RKO (cell line): ENCODE measurements at regions not wholly inside any gene's neighbourhood (a gene's known extent, or its start where the extent isn't known, plus 50 kb on each side); places are given as distances from the start of the nearest gene placed in this dataset.

Experiments
- DNase-seq: peaks from one replicate; pipeline ENCODE4 v3.0.0-alpha.2; 2016; ENCODE audit warnings: low spot score

- DNase-seq, result no peak
Observed at GRCh38 chr7:25861601-25862260, 290.3 kb upstream of the NFE2L3 start.

DNA sequence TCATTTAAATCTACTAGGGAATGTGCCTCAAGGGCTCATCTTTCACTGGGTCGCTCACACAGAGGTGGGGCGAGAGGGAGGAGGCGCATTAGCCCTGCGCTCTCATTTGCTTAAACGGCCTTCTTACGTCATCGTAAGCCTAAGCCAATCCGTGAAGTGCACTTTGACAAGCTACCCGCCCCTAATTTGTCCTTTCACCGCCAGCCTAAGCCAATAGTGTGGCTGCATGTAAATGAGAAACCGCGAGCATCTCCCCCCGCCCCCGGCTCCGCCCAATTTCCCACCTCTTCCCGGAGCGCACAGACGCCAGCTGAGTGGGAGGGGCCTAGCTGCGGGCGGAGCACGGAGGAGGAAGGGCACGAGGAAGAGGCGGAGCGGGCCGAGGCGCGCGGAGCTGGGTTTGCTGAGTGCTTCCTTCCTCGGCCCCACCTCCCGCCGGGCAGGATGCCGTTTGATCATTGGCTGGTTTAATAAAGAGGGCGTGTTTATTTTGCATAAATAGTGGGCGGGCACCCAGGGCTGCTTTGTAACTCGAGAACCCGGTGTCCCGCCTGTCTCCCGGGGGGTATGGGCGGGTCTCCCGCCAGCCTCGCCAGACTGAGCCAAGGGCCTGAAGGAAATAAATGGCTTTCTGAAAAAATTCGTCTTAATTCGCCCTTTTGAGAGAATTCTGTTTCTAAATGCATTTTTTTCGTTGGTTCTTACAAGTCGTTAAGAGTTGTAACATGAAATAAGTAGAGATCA, 289.6 kb upstream of the NFE2L3 start:
- DNase-seq, result peak; percentile 100

DNA sequence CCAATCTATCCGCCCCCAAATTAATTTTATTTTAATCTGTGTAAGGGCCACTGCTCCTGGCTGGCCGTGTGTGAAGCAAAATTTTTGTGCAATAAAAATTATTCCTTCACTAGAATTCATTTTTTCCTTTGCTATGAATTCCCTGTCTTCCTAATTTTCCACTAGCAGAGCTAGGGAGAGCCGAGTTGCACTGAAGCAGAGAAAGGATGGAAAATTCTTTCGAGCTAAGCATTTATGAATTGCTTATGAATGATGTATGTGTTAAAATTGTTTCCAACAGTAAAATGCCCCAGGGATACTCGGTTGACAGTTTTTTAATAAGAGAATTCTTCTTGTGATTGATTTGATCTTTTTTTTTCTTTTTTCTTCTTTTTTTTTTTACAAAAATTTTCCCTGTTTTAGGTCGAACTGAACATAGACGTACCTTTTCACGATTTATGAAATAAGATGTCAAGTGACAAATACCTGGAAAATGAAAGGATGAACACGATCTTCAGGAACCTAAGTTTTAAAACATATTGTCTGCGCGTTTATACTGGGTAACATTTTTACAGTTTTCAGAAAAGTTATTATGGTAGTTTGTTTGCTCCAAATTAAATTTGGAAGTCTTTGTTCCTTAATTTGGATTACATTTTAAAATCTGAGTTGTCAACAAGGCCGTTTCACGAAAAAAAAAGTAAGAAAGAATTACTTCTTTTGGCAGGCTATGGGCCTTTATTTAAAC, 288.8 kb upstream of the NFE2L3 start:
- no peak for DNase-seq

GRCh38 chr7:25863729-25864110, 288.3 kb upstream of the NFE2L3 start:
- DNase-seq, result no peak

DNA sequence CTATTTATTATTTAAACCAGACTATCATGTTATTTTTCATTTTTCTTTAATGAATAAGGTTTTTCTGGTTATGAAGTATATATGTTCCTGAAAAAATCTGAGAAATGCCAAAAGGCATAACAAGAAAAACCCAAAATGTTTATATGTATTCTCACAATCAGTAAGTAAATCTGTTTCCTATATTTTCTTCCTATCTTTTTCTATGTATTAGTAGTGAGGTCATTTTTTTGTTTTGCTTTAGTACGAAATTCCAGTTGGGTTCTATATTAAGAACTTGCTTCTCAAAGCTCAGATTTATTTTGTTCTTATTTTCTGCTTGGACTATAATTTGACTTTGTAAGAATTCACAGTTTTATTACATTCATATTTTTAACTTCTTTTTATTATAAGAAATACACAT, 287.5 kb upstream of the NFE2L3 start:
- DNase-seq, result no peak

GRCh38 chr7:25864943-25865751, 286.9 kb upstream of the NFE2L3 start:
- no peak for DNase-seq

DNA sequence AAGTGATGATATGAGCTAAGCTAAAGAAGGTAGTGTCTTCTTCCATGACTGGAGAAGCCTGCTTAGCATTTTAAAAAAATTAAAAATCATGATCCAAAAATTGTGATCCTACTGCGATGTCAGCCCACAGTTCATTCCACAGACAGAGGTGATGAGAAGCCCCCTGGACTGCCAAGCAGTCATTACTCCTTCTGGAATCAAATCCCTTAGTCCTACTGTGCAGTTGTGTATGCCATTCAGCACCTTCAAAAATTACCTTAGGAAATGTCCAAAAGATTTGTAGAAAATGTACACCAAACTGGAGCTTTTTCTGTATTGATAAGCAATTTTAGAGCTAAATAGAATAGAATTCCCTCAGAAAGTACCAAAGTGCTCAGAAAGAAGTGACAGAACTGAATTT, 283.5 kb upstream of the NFE2L3 start:
- DNase-seq, result no peak

- DNase-seq, result no peak
Observed at GRCh38 chr7:25870574-25870973, 281.4 kb upstream of the NFE2L3 start.

GRCh38 chr7:25876092-25876491, 275.9 kb upstream of the NFE2L3 start:
- no peak for DNase-seq

GRCh38 chr7:25877802-25878789, 273.9 kb upstream of the NFE2L3 start:
- no peak for DNase-seq

- DNase-seq, result no peak
Observed at GRCh38 chr7:25879799-25880198, 272.2 kb upstream of the NFE2L3 start.

GRCh38 chr7:25881317-25882037, 270.5 kb upstream of the NFE2L3 start:
- DNase-seq, result no peak

DNA sequence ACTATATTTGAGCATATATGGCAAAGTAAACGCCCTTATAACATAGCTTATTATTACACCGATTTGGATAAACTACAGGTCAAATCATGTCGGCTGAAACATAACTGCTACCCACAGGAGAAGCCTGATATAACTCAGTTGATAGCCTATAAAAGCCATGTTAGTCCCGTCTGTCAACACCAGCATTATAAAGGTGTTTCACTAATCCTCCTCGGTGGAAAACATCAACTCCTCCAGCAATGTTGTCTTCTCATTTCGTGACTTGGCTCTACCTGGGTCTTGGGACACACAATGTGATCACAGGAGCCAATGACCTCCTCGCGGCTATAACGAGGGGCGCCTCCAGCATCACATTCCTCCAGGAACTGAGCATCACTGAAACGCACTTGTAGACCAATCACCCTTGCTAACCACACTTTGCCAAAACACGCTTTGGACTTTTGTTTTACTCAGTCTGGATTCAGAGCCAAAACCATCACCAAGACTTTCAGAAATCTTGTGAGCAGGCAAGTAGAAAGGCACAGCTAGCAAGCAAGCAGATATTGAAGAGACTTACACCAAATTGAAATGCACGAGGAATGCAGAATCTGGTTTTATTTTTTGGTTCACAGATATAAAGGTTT, 269.7 kb upstream of the NFE2L3 start:
- no peak for DNase-seq

GRCh38 chr7:25884265-25884828, 267.7 kb upstream of the NFE2L3 start:
- DNase-seq, result no peak

DNA sequence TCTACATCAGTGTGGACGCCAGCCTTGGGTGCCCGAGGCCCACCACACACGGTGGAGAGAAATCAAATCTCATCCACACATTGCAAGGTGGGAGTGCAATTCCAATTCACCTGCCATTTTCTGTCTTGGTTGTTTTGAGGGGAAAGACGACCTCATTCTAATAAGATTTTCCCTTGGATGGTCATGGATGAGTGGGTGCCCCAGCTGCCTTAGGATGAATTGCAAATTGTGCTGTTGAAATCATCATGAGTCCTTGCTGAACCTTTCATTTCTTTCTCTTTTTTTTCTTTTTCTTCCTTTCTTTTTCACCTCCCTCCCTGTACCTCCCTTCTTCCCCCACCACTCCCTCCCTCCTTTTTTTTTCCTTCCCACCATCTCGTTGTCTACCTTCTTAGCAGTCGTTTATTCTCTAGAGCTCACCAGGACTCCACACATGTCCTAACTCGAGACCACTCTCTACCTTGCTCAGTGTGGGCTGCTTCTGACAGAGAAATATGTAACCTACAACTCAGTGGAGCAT, 266.9 kb upstream of the NFE2L3 start:
- DNase-seq, result no peak

DNA sequence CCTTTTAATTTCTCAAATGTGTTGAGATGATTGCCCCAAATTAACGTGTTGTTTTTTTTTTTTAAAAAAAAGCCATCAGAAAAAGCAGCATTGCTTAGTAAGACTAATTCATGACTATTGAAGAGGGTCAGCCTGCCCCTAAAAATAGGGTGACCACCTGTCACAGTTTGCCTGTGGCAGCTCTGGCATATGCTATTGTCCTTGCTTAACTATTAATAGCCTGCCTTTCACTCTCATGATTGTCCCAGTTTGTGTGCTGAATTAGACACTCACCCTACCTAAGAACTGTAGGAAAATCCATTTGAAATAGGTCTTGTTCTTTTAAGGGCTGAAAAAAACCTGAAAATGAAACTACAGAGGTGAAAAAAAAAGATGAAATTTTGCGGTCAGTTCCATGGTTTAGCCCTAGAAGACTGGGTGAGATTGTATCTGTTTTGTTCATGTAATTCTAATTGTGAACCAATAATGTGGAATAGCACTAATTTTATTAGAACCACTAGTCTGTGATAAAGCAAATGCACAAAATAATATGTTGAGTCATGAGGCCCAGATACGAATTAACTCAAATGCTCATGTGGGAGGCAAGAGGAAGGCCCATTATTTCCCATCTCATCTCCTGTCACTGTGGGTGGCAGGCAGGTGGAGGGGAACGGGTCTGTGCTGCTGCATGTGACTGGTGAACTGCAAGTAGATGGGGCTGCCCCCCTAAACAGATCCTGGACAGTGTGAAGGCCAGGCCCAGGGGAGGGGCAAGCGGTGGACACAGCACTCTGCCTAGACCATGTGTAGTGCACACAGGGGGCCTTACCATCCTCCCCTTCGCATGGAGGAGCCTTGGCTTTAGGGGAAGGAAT, 265.4 kb upstream of the NFE2L3 start:
- no peak for DNase-seq

GRCh38 chr7:25887266-25887665, 264.7 kb upstream of the NFE2L3 start:
- DNase-seq, result no peak

- DNase-seq, result no peak
Observed at GRCh38 chr7:25887795-25888559, 264.0 kb upstream of the NFE2L3 start.
